ENCODE measurements at regions not wholly inside any gene's neighbourhood (a gene's known extent, or its start where the extent isn't known, plus 50 kb on each side); places are given as distances from the start of the nearest gene placed in this dataset.

DNA sequence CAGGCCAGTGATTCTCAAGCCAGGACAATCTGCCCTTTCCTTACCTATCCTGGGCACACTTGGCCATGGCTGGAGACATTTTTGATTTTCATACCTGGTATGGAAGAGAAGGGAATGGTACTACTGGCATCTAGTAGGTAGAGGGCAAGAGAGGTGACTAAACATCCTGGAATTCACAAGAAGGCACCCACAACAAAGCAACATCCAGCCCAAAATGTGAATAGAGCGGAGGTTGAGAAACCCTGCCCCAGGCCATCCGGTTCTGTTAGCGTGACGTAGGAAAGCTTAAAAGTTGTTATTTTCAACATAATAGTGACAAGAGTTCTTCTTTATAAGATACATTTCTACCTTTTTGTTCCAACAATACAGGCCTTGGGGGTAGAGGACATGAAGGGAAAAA lies 114.9 kb upstream of the ALX4 start:
- TF ChIP-seq, protein P1, sequence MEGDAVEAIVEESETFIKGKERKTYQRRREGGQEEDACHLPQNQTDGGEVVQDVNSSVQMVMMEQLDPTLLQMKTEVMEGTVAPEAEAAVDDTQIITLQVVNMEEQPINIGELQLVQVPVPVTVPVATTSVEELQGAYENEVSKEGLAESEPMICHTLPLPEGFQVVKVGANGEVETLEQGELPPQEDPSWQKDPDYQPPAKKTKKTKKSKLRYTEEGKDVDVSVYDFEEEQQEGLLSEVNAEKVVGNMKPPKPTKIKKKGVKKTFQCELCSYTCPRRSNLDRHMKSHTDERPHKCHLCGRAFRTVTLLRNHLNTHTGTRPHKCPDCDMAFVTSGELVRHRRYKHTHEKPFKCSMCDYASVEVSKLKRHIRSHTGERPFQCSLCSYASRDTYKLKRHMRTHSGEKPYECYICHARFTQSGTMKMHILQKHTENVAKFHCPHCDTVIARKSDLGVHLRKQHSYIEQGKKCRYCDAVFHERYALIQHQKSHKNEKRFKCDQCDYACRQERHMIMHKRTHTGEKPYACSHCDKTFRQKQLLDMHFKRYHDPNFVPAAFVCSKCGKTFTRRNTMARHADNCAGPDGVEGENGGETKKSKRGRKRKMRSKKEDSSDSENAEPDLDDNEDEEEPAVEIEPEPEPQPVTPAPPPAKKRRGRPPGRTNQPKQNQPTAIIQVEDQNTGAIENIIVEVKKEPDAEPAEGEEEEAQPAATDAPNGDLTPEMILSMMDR (IDR thresholded peaks at IDR 0.05), result no peak
- TF ChIP-seq POLR2A (IDR thresholded peaks at IDR 0.05), result no peak

Measured in uterus (tissue), 2 donors.